HG03439 (cell line): ENCODE measurements at regions not wholly inside any gene's neighbourhood (a gene's known extent, or its start where the extent isn't known, plus 50 kb on each side); places are given as distances from the start of the nearest gene placed in this dataset.
"Not testable (repeated sequence)": the region's sequence is repeated elsewhere in the genome, so short reads cannot be mapped to it uniquely, and the experiment has no call there.

ENCODE experiments used
- ATAC-seq: cut with Tn5 transposase; IDR thresholded peaks from one replicate; pipeline ENCODE4 v1.9.1; 2021; ENCODE audit warnings: mild to moderate bottlenecking, moderate library complexity; ENCODE audit not compliant: unreplicated experiment

DNA sequence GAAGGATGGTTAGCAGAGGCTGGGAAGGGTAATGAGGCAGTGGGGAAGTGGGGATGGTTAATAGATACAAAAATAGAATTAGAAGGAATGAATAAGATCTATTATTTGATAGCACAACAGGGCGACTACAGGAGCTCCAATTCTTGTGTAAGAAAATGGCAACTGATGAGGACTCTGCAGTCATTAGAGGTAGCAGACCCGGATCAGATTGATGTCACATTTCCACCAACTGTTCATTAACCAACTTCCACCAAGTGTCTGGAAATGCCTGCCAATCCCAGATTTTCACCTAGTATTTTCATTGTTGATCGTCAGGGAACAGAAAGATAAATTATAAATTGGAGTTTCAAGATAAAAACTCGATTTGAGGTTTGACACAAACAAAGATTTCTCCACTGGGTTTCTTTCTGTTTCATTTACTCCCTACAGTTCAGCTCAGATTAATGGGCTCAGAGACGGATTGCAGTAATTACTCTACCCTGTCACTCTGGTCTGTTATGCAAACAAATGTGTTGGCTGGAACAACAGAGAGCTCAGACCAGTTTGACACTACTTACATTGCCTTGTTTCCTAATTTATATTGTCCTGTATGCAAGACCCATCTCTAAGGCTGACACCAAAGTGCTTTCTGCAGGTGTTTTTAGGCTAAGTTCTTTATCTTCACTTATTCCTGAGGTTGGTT, 909.2 kb upstream of the PRKX start:
- ATAC-seq = no peak

DNA sequence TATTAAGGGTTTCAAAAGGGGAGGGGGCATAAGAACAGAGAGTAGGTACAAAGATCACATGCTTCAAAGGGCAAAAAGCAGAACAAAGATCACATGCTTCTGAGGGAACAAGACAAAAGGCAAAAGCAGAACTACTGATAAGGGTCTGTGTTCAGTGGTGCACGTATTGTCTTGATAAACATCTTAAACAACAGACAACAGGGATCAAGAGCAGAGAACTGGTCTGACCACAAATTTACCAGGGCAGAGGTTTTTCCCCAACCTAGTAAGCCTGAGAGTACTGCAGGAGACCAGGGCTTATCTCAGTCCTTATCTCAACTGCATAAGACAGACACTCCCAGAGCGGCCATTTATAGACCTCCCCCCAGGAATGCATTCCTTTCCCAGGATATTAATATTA, 900.2 kb upstream of the PRKX start:
- ATAC-seq = not testable (repeated sequence)

DNA sequence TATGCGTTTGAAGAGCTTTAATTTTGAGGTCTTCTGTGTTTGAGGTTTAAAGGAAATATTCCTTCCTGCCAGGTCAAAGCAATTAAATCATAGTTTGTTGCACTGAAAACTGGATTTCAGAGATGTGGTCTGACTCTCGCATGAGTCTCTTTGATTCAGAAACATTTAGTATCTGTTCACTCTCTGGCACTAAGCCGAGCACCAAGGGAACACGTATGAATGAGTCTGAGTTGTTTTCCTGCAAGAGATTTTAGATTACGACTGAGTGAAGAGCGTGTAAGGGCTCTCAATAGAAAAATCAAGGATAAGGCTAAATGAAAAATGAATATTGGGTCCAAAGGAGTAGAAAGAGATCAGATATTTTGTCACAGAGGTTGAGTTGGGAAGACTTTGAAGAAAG, 875.4 kb upstream of the PRKX start:
- ATAC-seq = no peak

DNA sequence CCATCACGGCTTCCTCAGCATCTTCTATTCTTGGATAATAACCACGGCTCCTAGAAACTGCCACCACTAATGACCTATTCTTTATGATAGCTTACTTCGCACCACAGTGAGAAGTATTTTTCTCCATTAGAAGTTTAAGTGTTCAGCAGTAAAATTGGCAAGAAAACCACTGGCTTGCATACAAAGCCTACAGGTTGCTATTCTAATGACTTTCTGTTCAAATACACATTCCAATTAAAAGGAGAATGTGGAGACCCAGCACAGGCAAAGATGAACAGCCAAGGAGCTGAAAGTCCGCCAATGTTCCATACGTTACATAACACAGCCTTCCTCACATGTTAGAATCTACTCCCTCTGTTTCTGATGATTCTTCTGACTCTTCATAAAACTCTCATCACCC, 875.0 kb upstream of the PRKX start:
- no peak for ATAC-seq

DNA sequence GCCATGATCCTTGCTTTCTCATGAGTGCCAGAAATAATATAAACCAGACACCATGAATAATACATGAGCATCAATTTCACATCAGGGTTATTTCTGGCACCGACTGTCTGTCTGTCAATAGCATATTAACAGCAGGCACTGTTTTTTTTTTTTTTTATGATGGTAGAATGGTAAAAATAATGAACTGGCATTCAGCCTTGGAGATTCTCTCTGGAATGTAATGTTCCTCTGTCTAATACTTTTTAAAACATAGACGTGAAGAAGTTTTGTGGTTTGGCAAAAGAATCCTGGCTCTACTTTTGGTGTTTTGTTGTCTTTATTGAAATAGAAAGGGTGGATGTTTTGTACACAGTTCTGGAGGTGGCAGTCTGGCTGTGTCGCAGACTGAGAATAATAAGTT, 874.6 kb upstream of the PRKX start:
- no peak for ATAC-seq

DNA sequence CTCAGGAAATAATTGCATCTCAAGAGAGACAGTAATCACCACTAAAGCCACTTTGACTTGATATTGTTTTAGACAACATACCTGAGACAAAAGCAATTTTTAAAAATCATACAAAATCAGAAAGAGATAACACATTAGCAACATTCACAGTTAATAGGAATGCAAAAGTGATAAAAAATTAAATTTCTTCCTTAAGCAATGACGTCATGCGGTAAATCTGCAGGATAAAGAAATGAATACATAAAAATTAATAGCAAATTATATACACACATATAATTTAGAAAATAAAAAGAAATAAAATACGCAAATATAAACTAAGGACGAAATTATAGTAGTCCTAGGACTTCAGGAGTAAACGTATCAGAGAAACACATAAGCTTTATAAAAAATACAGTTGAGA, 866.5 kb upstream of the PRKX start:
- no peak for ATAC-seq

DNA sequence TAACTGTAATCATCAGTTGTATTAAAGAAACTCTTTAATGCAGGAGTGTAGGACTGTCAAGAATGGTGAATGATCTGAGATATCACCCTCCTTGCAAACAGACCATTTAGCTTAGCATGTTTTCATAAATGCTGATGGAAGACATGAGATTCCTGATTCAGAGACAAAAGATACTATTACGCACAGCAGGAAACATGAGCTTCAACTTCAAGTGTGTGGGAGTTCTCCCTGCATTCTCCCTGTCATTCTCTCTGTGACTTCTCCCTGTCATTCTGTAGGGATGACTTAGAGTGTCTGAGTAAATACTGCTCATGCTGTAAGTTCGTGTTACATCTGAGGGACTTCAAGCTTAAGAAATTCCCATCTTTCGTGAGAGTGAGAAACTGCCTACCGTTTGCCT, 866.0 kb upstream of the PRKX start:
- ATAC-seq = no peak

DNA sequence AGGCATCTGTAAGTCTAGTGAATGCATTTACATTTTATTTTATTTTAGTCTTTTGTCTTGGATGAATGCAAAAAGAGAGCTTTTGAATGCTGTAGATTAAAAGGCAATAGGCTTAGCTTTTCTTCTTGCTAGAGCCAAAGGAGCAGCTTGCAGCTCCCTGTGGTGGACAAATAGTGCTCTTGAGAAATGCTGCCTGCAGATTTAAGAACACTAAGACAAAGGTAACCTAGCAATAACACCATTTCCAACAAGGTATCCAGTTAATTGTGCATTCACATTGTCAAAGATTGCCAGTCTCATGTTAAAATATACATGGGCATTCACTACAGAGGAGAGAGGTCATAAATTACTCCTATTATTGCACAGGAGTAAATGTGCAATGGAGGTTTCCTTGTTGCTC, 859.2 kb upstream of the PRKX start:
- ATAC-seq = no peak

DNA sequence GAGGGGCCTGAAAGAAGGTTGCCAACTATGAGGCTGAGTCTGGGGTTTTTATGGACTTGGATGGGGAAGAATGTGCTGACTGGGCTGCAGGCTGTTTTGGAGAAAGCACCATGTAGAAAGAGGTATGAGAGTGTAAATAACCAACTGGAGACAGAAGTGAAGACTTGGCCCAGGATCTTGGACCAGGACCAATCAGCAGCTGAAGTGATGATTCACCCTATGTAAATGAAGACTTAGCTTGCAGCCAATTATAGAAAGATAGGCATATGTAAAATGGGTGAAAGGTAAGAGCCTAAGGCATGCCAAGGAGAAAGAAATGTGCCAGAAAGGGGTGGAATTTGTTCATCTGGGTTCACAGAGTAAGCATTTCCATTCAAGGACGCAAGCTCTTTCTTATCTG, 856.7 kb upstream of the PRKX start:
- ATAC-seq = no peak

DNA sequence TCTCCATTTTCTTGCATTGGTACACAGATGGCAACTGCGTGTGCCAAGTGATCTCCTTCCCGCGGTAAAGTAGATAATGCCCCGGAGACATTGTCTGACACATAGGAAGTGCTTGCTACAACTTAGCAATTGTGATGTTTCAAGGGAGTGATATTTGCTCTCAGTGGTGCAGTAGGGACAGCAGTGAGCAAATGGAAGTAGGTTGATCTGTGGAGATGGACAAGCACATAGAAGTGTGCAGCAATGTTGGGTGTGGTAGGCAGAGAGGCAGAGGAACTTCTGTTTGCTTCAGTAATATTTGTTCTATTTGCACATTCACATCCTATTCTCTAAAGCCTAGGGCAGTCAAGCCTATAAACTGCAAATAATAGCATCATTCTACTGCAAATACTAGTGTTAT, 846.7 kb upstream of the PRKX start:
- ATAC-seq = no peak

DNA sequence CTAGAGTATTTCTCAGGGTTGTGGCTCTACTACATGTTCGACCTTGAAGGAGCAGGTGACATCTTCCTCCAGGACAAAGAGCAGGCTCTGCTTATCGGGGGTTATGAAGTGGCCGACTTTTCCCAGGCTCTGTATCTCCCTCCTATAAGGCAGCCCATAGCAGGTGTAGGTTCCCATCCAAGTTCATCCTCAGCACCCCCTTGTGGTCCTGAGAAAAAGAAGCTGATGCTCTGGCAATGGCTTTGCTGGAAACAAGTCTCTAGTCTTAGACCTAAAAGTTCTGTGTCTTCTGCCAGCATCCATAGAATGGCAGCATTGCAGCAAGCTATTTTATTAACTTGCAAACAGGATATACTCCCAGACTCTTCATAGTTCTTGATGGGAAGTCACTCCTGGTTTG, 836.6 kb upstream of the PRKX start:
- ATAC-seq = no peak

DNA sequence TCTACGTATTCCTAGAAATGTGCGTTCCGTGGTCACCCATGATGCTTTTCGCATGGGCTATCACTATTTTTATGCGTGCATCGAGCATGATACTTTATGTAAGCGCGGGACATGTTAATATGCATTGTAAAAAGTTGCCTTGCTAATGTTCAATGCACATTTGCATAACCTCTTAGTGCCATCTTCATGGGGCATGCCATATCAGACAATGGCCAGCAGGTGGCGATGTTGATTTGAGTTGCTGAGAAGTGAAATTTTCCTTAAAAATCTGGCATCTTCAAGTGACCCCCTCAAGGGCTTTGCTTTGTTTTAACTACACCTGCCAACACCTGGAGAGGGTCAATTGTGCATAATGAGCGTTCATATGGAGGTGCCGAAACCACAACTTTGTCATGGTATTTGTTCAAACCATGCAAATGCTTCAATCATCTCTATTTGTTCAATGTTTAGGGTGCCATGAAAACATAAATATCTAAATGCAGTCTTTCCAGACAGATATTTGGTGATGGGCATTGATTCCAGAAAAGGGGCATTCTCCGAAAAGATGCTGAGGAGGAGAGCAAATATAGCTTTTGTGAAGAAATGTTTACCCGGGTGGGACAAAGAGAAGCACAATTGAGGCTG, 833.9 kb upstream of the PRKX start:
- ATAC-seq = no peak

DNA sequence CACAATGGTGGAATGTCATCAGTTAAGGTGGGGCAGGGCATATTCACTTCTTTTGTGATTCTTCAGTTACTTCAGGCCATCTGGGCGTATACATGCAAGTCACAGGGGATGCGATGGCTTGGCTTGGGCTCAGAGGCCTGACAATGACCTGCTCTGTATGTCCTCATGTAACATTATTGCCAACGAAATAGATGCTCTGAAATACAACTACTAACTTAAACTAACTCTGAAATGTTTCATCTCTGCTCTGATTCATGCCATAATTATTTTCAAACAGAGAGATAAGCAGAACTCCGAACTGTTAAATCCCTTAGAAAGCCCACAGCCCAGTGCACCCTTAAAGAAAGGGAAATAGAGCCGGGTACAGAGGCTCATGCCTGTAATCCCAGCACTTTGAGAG, 832.7 kb upstream of the PRKX start:
- ATAC-seq = not testable (repeated sequence)

DNA sequence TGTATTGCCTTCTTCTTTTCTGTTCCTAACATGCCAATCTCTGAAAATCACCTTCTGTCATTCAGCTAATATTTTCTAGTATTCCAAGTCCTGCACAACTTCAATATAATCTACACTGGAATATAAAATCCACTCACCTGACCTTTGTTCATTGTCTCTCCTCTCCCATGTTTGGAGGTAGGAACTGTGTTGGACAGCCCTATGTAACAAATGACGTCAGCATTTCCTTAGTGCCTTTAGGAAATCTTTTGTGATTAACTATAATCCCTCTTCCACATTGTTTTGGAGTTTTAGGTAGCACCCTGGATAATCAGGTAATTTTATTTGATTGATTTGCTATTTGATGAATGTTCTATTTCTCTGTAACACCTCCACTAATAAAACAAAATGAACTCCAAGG, 814.8 kb upstream of the PRKX start:
- ATAC-seq = no peak

DNA sequence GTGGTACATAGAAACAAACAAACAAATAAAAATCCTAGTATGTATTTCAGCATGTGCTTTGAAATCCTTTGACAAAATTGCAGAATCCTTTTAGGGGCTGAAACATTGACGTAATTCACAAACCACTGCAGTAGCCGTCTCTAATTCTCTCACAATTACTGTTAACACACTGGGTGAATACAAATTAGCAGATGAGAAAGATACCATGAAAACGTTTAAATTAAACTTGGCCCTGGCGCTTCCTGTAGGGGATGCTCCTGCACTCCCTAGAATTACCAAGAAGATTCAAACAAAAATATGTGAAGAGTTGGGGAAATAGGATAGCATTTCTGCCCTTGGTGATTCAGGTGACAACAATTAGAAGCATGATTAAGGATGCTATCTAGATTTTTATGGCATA, 772.5 kb upstream of the PRKX start:
- ATAC-seq = no peak

DNA sequence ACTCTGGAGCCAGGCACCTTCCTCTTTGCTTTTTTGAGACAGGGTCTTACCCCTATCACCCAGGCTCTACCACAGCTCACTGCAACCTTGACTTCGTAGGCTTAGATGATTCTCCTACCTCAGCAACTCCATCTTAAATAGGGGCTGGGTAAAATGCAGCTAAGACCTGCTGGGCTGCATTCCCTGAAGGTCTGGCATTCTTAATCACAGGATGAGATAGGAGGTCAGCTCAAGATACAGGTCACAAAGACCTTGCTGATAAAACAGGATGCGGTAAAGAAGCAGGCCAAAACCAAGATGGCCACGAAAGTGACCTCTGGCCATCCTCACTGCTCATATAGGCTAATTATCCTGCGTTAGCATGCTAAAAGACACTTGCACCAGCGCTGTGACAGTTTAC, 770.8 kb upstream of the PRKX start:
- ATAC-seq = no peak

DNA sequence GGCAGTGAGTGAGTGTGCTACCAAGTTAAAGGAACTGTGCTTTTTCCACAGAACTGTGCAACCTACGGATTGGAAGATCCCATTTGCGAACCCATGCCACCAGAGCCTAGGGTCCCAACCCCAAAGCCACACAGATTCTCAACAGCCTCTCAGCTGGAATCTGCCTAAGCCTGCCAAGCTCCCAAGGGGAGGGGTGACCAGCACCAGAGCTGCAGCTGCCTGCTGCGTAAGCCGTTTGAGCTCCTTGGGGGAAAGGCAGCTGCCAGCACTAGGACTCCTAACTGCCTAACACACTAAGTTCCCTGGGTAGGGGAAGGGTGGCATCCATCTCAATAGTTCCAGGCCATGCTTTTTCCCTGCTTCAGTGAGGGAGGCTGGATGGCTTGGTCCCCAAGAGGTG, 738.1 kb upstream of the PRKX start:
- ATAC-seq = no peak

DNA sequence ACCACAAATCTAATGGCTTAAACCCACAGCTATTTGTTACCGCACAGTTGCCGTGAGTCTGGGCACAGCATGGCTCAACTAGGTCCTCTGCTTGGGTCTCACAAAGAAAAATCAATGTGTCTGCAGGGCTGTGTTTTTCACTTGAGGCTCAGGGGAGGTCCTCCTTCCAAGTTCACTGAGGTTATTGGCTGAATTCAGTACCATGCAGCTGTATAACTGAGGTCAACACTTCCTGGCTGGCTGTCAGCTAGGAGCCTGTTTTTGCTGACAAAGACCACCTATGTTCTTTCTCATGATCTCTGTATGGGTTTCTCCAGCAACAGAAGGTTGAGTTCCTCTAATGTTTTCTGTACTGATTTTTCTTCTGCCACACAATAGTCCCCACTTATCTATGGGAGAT, 736.7 kb upstream of the PRKX start:
- no peak for ATAC-seq

DNA sequence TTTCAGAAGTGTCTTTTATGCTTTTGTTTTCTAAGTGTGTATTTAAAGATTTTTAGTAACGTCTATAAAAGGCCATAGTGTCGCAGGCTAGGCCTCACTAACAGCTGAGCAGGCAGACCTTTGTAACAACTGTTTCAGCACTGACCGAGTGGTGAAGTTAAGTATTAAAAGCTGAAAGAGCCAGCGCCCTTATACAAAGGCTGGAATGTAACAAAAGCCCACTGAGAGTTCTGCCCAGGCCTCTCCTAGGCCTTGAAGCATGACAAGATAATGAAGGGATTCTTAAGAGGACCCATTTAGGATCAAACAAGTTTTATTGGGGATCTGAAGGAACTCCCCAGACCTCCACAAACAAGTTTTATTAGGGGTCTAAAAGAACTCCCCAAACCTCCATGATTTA, 722.5 kb upstream of the PRKX start:
- no peak for ATAC-seq

DNA sequence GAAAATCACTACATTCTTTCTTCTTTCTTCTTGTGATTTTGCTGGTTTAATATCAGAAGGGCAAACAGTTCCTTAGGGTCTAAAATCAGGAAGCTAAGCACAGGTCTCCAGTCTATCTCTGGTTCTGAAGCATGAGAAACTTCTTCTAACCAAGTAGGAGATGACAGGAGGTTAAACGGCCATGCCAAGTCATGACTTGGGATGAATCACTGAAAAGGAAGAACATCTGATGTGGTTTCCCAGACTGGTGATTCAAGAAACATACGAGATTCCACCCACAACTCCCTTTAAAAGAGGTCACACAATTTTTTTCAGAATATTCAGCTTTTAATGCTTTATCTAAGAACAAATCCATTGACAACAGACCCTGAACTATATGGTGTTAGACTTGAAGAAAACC, 684.0 kb upstream of the PRKX start:
- no peak for ATAC-seq

DNA sequence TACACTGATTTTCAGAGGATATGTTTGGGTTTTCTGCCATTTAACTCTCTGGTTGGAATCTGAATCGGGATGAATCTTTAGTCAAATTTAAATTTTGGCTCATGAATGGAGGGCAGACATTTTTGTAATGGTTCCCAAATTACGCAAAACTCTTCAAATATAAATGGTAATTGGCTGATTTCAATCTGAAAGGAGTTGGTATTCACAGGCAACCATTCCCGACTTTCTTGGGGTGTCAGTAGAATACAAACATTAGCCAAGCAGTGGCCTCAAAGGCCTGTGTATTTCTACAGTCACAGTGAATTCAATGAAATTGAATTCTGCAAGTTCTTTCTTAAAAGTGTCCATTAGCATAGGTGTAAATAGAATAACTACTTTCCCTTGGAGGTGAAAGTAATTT, 668.8 kb upstream of the PRKX start:
- no peak for ATAC-seq

DNA sequence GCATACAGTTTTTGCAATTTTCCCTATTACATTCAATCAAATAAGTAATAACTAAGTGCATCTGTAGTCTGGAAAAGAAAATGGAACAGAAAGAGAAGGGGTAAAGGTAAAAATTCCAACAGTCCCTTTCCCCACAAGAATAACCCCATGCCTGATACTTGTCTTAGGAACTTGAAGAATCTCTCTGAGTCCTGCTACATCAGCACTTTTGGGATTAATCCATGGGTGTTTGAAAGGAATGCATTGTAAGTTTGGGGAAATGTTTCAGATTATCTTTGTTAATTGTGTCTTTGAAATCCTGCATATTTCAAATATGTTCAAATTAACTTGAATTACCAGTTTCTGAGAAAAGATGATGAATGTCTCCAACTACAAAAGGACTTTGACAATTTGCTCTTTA, 667.3 kb upstream of the PRKX start:
- ATAC-seq = no peak

DNA sequence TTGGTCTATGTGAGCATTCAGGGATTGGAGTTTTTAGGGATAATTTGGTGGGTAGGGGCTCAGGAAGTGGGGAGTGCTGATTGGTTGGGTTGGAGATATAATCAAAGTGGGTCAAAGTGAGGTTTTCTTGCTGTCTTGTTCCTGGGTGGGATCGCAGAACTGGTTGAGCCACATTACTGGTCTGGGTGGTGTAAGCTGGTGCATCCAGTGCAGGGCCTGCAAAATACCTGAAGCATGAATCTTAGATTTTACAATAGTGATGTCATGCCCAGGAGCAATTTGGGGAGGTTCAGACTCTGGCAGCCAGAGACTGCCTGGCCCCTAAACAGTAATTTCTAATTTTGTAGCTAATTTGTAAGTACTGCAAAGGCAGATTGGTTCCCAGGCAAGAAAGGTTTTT, 665.6 kb upstream of the PRKX start:
- no peak for ATAC-seq
